ENCODE measurements at regions not wholly inside any gene's neighbourhood (a gene's known extent, or its start where the extent isn't known, plus 50 kb on each side); places are given as distances from the start of the nearest gene placed in this dataset.

- Histone ChIP-seq H3K4me1 (ENCODE audit: control insufficient read depth in 1 of 2, insufficient read depth in 2 of 2, low read length in 2 of 2) (no peaks in the 10 kb centered on the region), H3K9ac (ENCODE audit: insufficient read depth, low read length, poor library complexity, severe bottlenecking) (no peak overlapping the region), H3K27ac (ENCODE audit: low read depth in 1 of 2, low read length in 2 of 2) (no peak overlapping the region), H3K4me3 (replicated peaks in 1 of 3; ENCODE audit: low read depth in 2 of 3, low read length in 3 of 3) (no peak overlapping the region), H4K20me1 (ENCODE audit: insufficient read depth, low read length) (no peaks in the 10 kb centered on the region), H3K4me2 (replicated peaks; ENCODE audit: extremely low read depth, low read length, poor library complexity, severe bottlenecking) (no peak overlapping the region), H3K27me3 (ENCODE audit: control insufficient read depth in 2 of 2, insufficient read depth in 2 of 2, low read length in 2 of 2) (no peaks in the 10 kb centered on the region), H2AFZ (ENCODE audit: insufficient read depth, low read depth, low read length, poor library complexity, severe bottlenecking) (no peak overlapping the region), H3K9me3 (replicated peaks in 1 of 2; ENCODE audit: control insufficient read depth in 1 of 2, insufficient read depth in 1 of 2, low read length in 2 of 2) (no peaks in the 10 kb centered on the region), H3K36me3 (replicated peaks in 1 of 2; ENCODE audit: control insufficient read depth in 1 of 2, insufficient read depth in 2 of 2, low read length in 2 of 2) (no peaks in the 10 kb centered on the region), H3K79me2 (ENCODE audit: insufficient read depth, low read length) (no peaks in the 10 kb centered on the region)
- H3K36me3 Mint-ChIP-seq, result no peaks in the 10 kb centered on the region
- no peaks in the 10 kb centered on the region for H3K9me3 Mint-ChIP-seq
- no peak for DNase-seq
- WGBS (ENCODE audit: insufficient coverage), result no CpG with 5 or more reads among the region's 3 CpGs
- no peak overlapping the region for H3K27ac Mint-ChIP-seq
- intact Hi-C loops (cut with micrococcal nuclease), result no loop called here
- no peaks in the 10 kb centered on the region for H3K4me1 Mint-ChIP-seq
- no peak for TF ChIP-seq CTCF (IDR thresholded peaks at IDR 0.05)
- no peaks in the 10 kb centered on the region for H3K27me3 Mint-ChIP-seq (ENCODE audit: low read depth in 3 of 3)
- H3K4me3 Mint-ChIP-seq, result no peak overlapping the region
These were observed 157.7 kb downstream of the HNMT start for GRCh38 chr2:138121666-138122661.

- Histone ChIP-seq H3K9me3 (replicated peaks in 1 of 2; ENCODE audit: control insufficient read depth in 1 of 2, insufficient read depth in 1 of 2, low read length in 2 of 2) (no peaks in the 10 kb centered on the region), H3K79me2 (ENCODE audit: insufficient read depth, low read length) (no peaks in the 10 kb centered on the region), H3K27ac (ENCODE audit: low read depth in 1 of 2, low read length in 2 of 2) (no peak overlapping the region), H2AFZ (ENCODE audit: insufficient read depth, low read depth, low read length, poor library complexity, severe bottlenecking) (no peak overlapping the region), H4K20me1 (ENCODE audit: insufficient read depth, low read length) (no peaks in the 10 kb centered on the region), H3K4me2 (replicated peaks; ENCODE audit: extremely low read depth, low read length, poor library complexity, severe bottlenecking) (no peak overlapping the region), H3K27me3 (ENCODE audit: control insufficient read depth in 2 of 2, insufficient read depth in 2 of 2, low read length in 2 of 2) (no peaks in the 10 kb centered on the region), H3K4me3 (replicated peaks in 1 of 3; ENCODE audit: low read depth in 2 of 3, low read length in 3 of 3) (no peak overlapping the region), H3K36me3 (replicated peaks in 1 of 2; ENCODE audit: control insufficient read depth in 1 of 2, insufficient read depth in 2 of 2, low read length in 2 of 2) (no peaks in the 10 kb centered on the region), H3K4me1 (ENCODE audit: control insufficient read depth in 1 of 2, insufficient read depth in 2 of 2, low read length in 2 of 2) (no peaks in the 10 kb centered on the region), H3K9ac (ENCODE audit: insufficient read depth, low read length, poor library complexity, severe bottlenecking) (no peak overlapping the region)
- TF ChIP-seq CTCF (IDR thresholded peaks at IDR 0.05), result no peak
- intact Hi-C loops (cut with micrococcal nuclease), result no loop called here
- Mint-ChIP-seq H3K27ac (no peak overlapping the region), H3K27me3 (ENCODE audit: low read depth in 3 of 3) (no peaks in the 10 kb centered on the region), H3K4me1 (no peaks in the 10 kb centered on the region), H3K4me3 (no peak overlapping the region), H3K36me3 (no peaks in the 10 kb centered on the region), H3K9me3 (peaks cover 0 to 1% (median 0%) of the 10 kb centered on the region in 7 donors)
- DNase-seq, result no peak
- no CpG with 5 or more reads among the region's 1 CpG for WGBS (ENCODE audit: insufficient coverage)
These were observed 158.6 kb downstream of the HNMT start for GRCh38 chr2:138122891-138123290.

Data from CD14-positive monocyte (primary cell).